GM23338 (cell line): ENCODE measurements at regions not wholly inside any gene's neighbourhood (a gene's known extent, or its start where the extent isn't known, plus 50 kb on each side); places are given as distances from the start of the nearest gene placed in this dataset.

ENCODE experiments used
- ATAC-seq: fragments of 200-7000 bp; cut with Tn5 transposase; 3 replicates; pipeline ENCODE4 v1.9.1; 2020
- DNase-seq: peaks from one replicate; pipeline ENCODE4 v3.0.0-alpha.2; 2015; ENCODE audit warnings: low spot score
- H2AFZ ChIP-seq: fragments of 200-600 bp; sonication (generic); 2 replicates; pipeline ENCODE4 v1.8.0; 2016; ENCODE audit warnings: antibody characterized with exemption, mild to moderate bottlenecking, moderate library complexity
- H3F3A ChIP-seq: fragments of 200-600 bp; sonication (generic); replicated peaks from 2 replicates; pipeline ENCODE4 v1.8.0; 2017; ENCODE audit warnings: antibody characterized with exemption, mixed run types, low read depth
- H3K27ac ChIP-seq: fragments of 200-600 bp; sonication (generic); 2 replicates; pipeline ENCODE4 v1.6.1; 2016; ENCODE audit warnings: low read depth
- H3K27me3 ChIP-seq: fragments of 200-600 bp; sonication (generic); 2 replicates; pipeline ENCODE4 v1.8.0; 2016; ENCODE audit warnings: mild to moderate bottlenecking, mixed run types, moderate library complexity; ENCODE audit not compliant: insufficient read depth
- H3K36me3 ChIP-seq: fragments of 200-600 bp; sonication (generic); 2 replicates; pipeline ENCODE4 v1.8.0; 2016; ENCODE audit warnings: mild to moderate bottlenecking; ENCODE audit not compliant: insufficient read depth
- H3K4me1 ChIP-seq: fragments of 200-600 bp; sonication (generic); 2 replicates; pipeline ENCODE4 v1.8.0; 2016; ENCODE audit warnings: mild to moderate bottlenecking, moderate library complexity; ENCODE audit not compliant: insufficient read depth
- H3K4me2 ChIP-seq: fragments of 200-600 bp; sonication (generic); 2 replicates; pipeline ENCODE4 v1.7.1; 2017; ENCODE audit warnings: mixed run types
- H3K4me3 ChIP-seq: fragments of 200-600 bp; sonication (generic); 2 replicates; pipeline ENCODE4 v1.6.1; 2016; ENCODE audit warnings: mixed run types
- H3K79me2 ChIP-seq: fragments of 200-600 bp; sonication (generic); replicated peaks from 2 replicates; pipeline ENCODE4 v1.8.0; 2017; ENCODE audit warnings: mild to moderate bottlenecking; ENCODE audit not compliant: insufficient read depth
- H3K9me2 ChIP-seq: fragments of 200-600 bp; sonication (generic); 2 replicates; pipeline ENCODE4 v1.8.0; 2017; ENCODE audit not compliant: insufficient read depth
- H4K20me1 ChIP-seq: fragments of 200-600 bp; sonication (generic); replicated peaks from 2 replicates; pipeline ENCODE4 v1.8.0; 2017; ENCODE audit warnings: mild to moderate bottlenecking; ENCODE audit not compliant: insufficient read depth
- H3K27ac Mint-ChIP-seq: 2 replicates; pipeline ENCODE4 v1.8.0; 2020; ENCODE audit warnings: inconsistent platforms, mild to moderate bottlenecking, moderate library complexity, mixed read lengths
- H3K27me3 Mint-ChIP-seq: 3 replicates; pipeline ENCODE4 v1.8.0; 2022; ENCODE audit warnings: low read depth, mild to moderate bottlenecking, moderate library complexity, mixed read lengths, inconsistent platforms; ENCODE audit not compliant: insufficient read depth, poor library complexity
- H3K36me3 Mint-ChIP-seq: 3 replicates; pipeline ENCODE4 v1.8.0; 2021; ENCODE audit warnings: low read depth, mild to moderate bottlenecking, inconsistent platforms, moderate library complexity, mixed read lengths
- H3K4me1 Mint-ChIP-seq: 3 replicates; pipeline ENCODE4 v1.8.0; 2020; ENCODE audit warnings: mild to moderate bottlenecking, inconsistent platforms, mixed read lengths
- H3K4me3 Mint-ChIP-seq: 3 replicates; pipeline ENCODE4 v1.8.0; 2021; ENCODE audit warnings: moderate library complexity, mild to moderate bottlenecking, inconsistent platforms, mixed read lengths
- H3K9me3 Mint-ChIP-seq: 3 replicates; pipeline ENCODE4 v1.8.0; 2020; ENCODE audit warnings: moderate library complexity, mild to moderate bottlenecking, inconsistent platforms, mixed read lengths
- CREB1 ChIP-seq: fragments of 250-450 bp; sonication (Bioruptor Pico); IDR thresholded peaks from 2 replicates; pipeline ENCODE4 v1.5.0; 2020; ENCODE audit warnings: low read depth, mild to moderate bottlenecking, moderate library complexity
- CTCF ChIP-seq, 2 experiments: fragments of 200-600 bp in 1 of 2; sonication (generic) in 1 of 2; conservative IDR thresholded peaks; 2 replicates each; pipeline versions ENCODE4 v1.5.1 to v1.6.1; 2016 to 2017; ENCODE audit warnings: antibody characterized with exemption in 2 of 2, low read depth in 2 of 2, mild to moderate bottlenecking in 2 of 2, moderate library complexity in 1 of 2
- ETS1 ChIP-seq: IDR thresholded peaks from 2 replicates; pipeline ENCODE4 v1.6.1; 2016; ENCODE audit warnings: antibody characterized with exemption
- EZH2 ChIP-seq: fragments of 200-600 bp; sonication (generic); IDR thresholded peaks from one replicate; pipeline ENCODE4 v1.8.0; 2017; ENCODE audit warnings: antibody characterized with exemption, mild to moderate bottlenecking, low read depth; ENCODE audit not compliant: unreplicated experiment
- EZH2phosphoT487 ChIP-seq: fragments of 200-600 bp; sonication (generic); IDR thresholded peaks from one replicate; pipeline ENCODE4 v1.8.1; 2018; ENCODE audit warnings: antibody characterized with exemption; ENCODE audit not compliant: unreplicated experiment
- JUNB ChIP-seq: IDR thresholded peaks from one replicate; pipeline ENCODE4 v1.6.1; 2016; ENCODE audit warnings: antibody characterized with exemption; ENCODE audit not compliant: unreplicated experiment
- NANOG ChIP-seq: IDR thresholded peaks from 2 replicates; pipeline ENCODE4 v1.6.1; 2016; ENCODE audit warnings: antibody characterized with exemption, borderline replicate concordance
- POLR2AphosphoS5 ChIP-seq: IDR thresholded peaks from 2 replicates; pipeline ENCODE4 v1.6.1; 2016; ENCODE audit warnings: antibody characterized with exemption, low read depth
- REST ChIP-seq: IDR thresholded peaks from one replicate; pipeline ENCODE4 v1.6.1; 2018; ENCODE audit warnings: antibody characterized with exemption; ENCODE audit not compliant: unreplicated experiment
- STAT1 ChIP-seq: IDR thresholded peaks from one replicate; pipeline ENCODE4 v1.6.1; 2016; ENCODE audit warnings: antibody characterized with exemption; ENCODE audit not compliant: unreplicated experiment
- ZNF114 ChIP-seq: fragments of 250-450 bp; sonication (Bioruptor Pico); IDR thresholded peaks from 2 replicates; pipeline ENCODE4 v1.5.0; 2020; ENCODE audit warnings: mild to moderate bottlenecking, moderate library complexity
- ZNF331 ChIP-seq: fragments of 250-450 bp; sonication (Bioruptor Pico); IDR thresholded peaks from 2 replicates; pipeline ENCODE4 v1.5.0; 2020; ENCODE audit warnings: low read depth, mild to moderate bottlenecking, moderate library complexity
- ZNF462 ChIP-seq: fragments of 250-450 bp; sonication (Bioruptor Pico); IDR thresholded peaks from 2 replicates; pipeline ENCODE4 v1.5.0; 2020; ENCODE audit warnings: mild to moderate bottlenecking, moderate library complexity

GRCh38 chr10:128306966-128307365, 180.7 kb upstream of the MKI67 start:
- Histone ChIP-seq H3K27ac (no peak overlapping the region), H3K4me1 (no peaks in the 10 kb centered on the region), H2AFZ (no peak overlapping the region), H3K9me2 (no peaks in the 10 kb centered on the region), H3K79me2 (no peaks in the 10 kb centered on the region), H3K36me3 (no peaks in the 10 kb centered on the region), H3K27me3 (no peaks in the 10 kb centered on the region), H3K4me3 (no peak overlapping the region), H3F3A (no peaks in the 10 kb centered on the region), H4K20me1 (no peaks in the 10 kb centered on the region), H3K4me2 (no peak overlapping the region)
- Mint-ChIP-seq H3K36me3 (peaks cover 9% of the 10 kb centered on the region), H3K9me3 (peaks cover 18% of the 10 kb centered on the region), H3K27me3 (peaks cover 6% of the 10 kb centered on the region), H3K4me3 (no peak overlapping the region), H3K4me1 (peaks cover 11% of the 10 kb centered on the region), H3K27ac (no peak overlapping the region)
- DNase-seq, result no peak
- TF ChIP-seq ETS1 (no peak), EZH2phosphoT487 (no peak), JUNB (no peak), STAT1 (no peak), ZNF114 (CRISPR knock-in tag) (no peak), CREB1 (CRISPR knock-in tag) (no peak), ZNF331 (CRISPR knock-in tag) (no peak), CTCF (conservative IDR thresholded peaks at IDR 0.05; ENCODE audit: low read depth in 2 of 2) (no peak), EZH2 (no peak), ZNF462 (CRISPR knock-in tag) (no peak), POLR2AphosphoS5 (no peak), NANOG (no peak), REST (no peak)
- ATAC-seq, result no peak
